Neural progenitor cell (in vitro differentiated cells): ENCODE measurements at regions not wholly inside any gene's neighbourhood (a gene's known extent, or its start where the extent isn't known, plus 50 kb on each side); places are given as distances from the start of the nearest gene placed in this dataset.

Experiments used
- CTCF ChIP-seq: fragments of 200-600 bp; sonication (generic); IDR thresholded peaks from 2 replicates; pipeline ENCODE4 v1.5.1; 2017; ENCODE audit warnings: antibody characterized with exemption, mild to moderate bottlenecking
- EZH2 ChIP-seq: fragments of 200-600 bp; sonication (generic); IDR thresholded peaks from 2 replicates; pipeline ENCODE4 v1.6.1; 2017; ENCODE audit warnings: antibody characterized with exemption, mild to moderate bottlenecking, moderate library complexity
- EZH2phosphoT487 ChIP-seq: fragments of 200-600 bp; sonication (generic); IDR thresholded peaks from 2 replicates; pipeline ENCODE4 v1.6.1; 2017; ENCODE audit warnings: antibody characterized with exemption

- no peak for TF ChIP-seq EZH2
- no peak for TF ChIP-seq CTCF
- no peak for TF ChIP-seq EZH2phosphoT487
Measured at GRCh38 chr1:18536915-18537314, 56.2 kb downstream of the KLHDC7A start.
